Vagina (tissue), 2 donors: ENCODE measurements at regions not wholly inside any gene's neighbourhood (a gene's known extent, or its start where the extent isn't known, plus 50 kb on each side); places are given as distances from the start of the nearest gene placed in this dataset.

Source experiments
- DNase-seq, 2 donors: peaks; one replicate each; pipeline ENCODE4 v3.0.0-alpha.2; 2017; ENCODE audit errors: extremely low spot score in 2 of 2
- H3K27ac ChIP-seq: fragments of 200-600 bp; sonication (generic); one replicate; pipeline ENCODE4 v1.5.1; 2019
- H3K27me3 ChIP-seq: fragments of 200-600 bp; sonication (generic); one replicate; pipeline ENCODE4 v1.5.1; 2019
- H3K36me3 ChIP-seq, 2 donors: fragments of 200-600 bp; sonication (generic); one replicate each; pipeline ENCODE4 v1.5.1; 2017 to 2019
- H3K4me1 ChIP-seq: fragments of 200-600 bp; sonication (generic); one replicate; pipeline ENCODE4 v1.5.1; 2019
- H3K4me3 ChIP-seq, 2 donors: fragments of 200-600 bp; sonication (generic); 1 replicate in 1 of 2; 2 replicates in 1 of 2; pipeline ENCODE4 v1.5.1; 2016 to 2019
- H3K9me3 ChIP-seq: fragments of 200-600 bp; sonication (generic); one replicate; pipeline ENCODE4 v1.5.1; 2019
- CTCF ChIP-seq, 3 experiments: fragments of 450-650 bp in 2 of 3; fragments of 200-600 bp in 1 of 3; sonication (generic) in 1 of 3; IDR thresholded peaks; one replicate each; pipeline ENCODE4 v1.5.1; 2017 to 2019; ENCODE audit warnings: antibody characterized with exemption in 3 of 3, mild to moderate bottlenecking in 2 of 3, moderate library complexity in 2 of 3
- POLR2A ChIP-seq, 2 donors: fragments of 450-650 bp; IDR thresholded peaks; one replicate each; pipeline ENCODE4 v1.6.1; 2017; ENCODE audit warnings: antibody characterized with exemption in 2 of 2, mild to moderate bottlenecking in 2 of 2, moderate library complexity in 2 of 2
- POLR2AphosphoS5 ChIP-seq, 2 donors: sonication (generic); formaldehyde crosslinking; IDR thresholded peaks; one replicate each; pipeline ENCODE4 v1.9.0; 2017; ENCODE audit warnings: antibody characterized with exemption in 2 of 2, mild to moderate bottlenecking in 2 of 2, low read depth in 1 of 2; ENCODE audit not compliant: insufficient read depth in 1 of 2
- intact Hi-C: fragments of 100-400 bp; cut with DNase I; formaldehyde crosslinking; loops from one replicate; pipeline ENCODE4 v1.15.1; 2023

DNA sequence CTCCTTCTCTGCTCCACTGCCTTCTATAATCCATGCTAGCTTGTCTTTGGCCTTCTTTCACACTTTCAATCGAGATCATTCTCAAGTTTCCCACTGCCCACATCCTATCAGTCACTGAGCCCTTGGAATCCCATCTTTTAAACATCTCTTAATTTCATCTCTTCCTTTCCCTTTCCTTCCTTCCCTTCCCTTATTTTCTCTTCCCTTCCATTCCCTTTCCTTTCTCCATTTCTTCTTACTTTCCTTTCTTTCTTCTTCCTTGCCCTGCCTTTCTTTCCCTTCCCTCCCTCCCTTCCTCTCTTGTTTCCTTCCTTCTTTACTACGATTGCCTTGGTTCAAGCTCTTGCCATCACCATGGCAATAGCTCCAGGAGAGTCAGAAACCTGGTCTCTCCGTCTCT, 183.8 kb downstream of the EMP1 start:
- H3K9me3 ChIP-seq, result no peaks in the 10 kb centered on the region
- intact Hi-C loops, result no loop called here
- TF ChIP-seq CTCF (IDR thresholded peaks at IDR 0.05), result no peak
- TF ChIP-seq POLR2A (IDR thresholded peaks at IDR 0.05), result no peak
- TF ChIP-seq POLR2AphosphoS5 (IDR thresholded peaks at IDR 0.05; ENCODE audit: insufficient read depth in 1 of 2, low read depth in 1 of 2), result no peak
- no peak overlapping the region for H3K4me3 ChIP-seq
- H3K27ac ChIP-seq, result no peak overlapping the region
- no peaks in the 10 kb centered on the region for H3K4me1 ChIP-seq
- H3K36me3 ChIP-seq, result no peaks in the 10 kb centered on the region
- no peak for DNase-seq
- H3K27me3 ChIP-seq, result no peaks in the 10 kb centered on the region

DNA sequence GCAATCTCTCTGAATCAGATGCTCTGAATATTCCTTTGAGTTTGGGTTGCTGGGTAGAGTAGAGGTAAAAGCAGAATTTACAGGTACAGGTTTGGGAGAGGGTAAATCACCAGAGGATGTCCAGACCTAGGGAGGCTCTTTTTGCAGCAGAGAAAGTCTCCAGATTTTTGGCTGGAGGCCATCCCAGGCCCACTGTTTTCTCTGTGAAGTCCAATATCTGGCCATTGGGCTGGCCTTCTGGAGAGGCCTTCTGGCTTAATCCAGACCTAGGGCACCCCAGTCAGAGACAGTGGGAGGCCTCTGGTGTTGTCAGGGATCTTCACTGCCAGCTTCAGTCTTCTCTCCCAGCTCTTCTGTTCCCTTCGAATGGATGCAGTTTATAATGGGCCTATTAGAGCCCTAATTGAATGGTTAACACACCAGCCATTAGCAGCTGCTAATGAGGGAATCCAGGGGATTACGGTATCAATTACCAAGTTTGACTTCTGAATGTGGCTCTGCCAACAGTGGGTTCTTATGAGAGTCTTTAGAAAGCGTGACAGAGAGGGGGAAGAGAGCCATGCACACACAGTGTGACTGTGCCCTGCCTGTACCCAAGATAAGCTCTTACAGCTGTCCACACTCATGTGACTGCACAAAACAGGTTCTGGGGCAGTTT, 183.1 kb downstream of the EMP1 start:
- Histone ChIP-seq H3K9me3 (no peaks in the 10 kb centered on the region), H3K4me1 (no peaks in the 10 kb centered on the region), H3K27ac (no peak overlapping the region), H3K4me3 (no peak overlapping the region), H3K36me3 (no peaks in the 10 kb centered on the region), H3K27me3 (no peaks in the 10 kb centered on the region)
- TF ChIP-seq POLR2AphosphoS5 (IDR thresholded peaks at IDR 0.05; ENCODE audit: insufficient read depth in 1 of 2, low read depth in 1 of 2) (no peak), POLR2A (IDR thresholded peaks at IDR 0.05) (no peak), CTCF (IDR thresholded peaks at IDR 0.05) (no peak)
- DNase-seq, result peak in 1 of 2 donors; percentile 43
- intact Hi-C loops, result no loop called here

DNA sequence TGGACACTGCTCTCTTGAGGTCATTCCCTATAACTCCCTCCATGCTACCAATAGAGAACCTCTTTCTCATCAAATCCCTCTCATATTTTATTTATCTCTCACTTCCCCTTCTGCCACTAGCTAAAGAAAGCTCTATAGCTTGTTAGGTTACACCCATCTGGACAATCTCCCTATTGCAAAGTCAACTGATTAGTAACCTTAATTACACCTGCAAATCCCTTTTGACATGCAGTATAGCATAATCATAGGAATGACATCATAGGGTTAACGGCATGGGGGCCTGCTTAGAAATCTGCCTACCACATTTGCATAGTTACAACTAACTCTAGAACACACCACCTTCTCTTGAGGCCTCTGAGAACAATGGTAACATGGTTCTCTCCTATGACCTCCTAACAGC, 181.2 kb downstream of the EMP1 start:
- intact Hi-C loops, result no loop called here

DNA sequence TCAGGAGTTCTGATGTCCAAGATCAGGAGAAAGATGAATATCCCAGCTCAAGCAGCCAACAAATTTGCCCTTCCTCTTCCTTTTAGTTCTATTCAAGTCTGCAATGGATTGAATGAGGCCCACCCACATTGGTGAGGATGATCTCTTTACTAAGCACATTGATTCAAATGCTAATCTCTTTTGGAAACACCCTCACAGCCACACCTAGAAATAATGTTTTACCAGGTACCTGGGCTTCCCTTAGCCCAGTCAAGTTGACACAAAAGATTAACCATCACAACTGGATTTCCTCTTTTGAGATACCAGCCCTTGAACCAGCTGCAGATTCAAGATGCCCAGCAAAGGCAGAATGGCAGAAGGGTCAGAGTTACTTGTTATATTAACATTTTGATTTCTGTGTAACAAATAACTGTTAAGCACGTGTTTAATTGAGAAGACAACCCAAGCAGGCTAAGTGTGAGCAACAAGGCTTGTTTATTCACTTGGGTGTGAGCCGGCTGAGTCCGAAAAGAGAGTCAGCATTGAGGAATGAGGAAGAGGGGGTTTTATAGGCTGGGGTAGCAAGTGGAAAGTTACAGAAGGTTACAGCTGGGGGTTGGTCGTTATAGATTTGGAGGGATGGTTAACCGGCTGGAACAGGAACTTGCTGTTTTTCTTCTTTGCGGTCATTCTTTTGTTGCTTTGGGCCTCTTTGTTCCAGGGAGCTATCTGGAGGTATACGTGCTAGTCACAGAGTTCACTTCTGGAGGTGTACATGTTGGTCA, 180.3 kb downstream of the EMP1 start:
- Histone ChIP-seq H3K36me3 (no peaks in the 10 kb centered on the region), H3K27me3 (no peaks in the 10 kb centered on the region), H3K4me3 (no peak overlapping the region), H3K4me1 (no peaks in the 10 kb centered on the region), H3K9me3 (no peaks in the 10 kb centered on the region), H3K27ac (no peak overlapping the region)
- TF ChIP-seq POLR2AphosphoS5 (IDR thresholded peaks at IDR 0.05; ENCODE audit: insufficient read depth in 1 of 2, low read depth in 1 of 2) (no peak), CTCF (IDR thresholded peaks at IDR 0.05) (no peak), POLR2A (IDR thresholded peaks at IDR 0.05) (no peak)
- DNase-seq, result no peak
- intact Hi-C loops, result no loop called here

More for the DNA sequence above, 181.2 kb downstream of the EMP1 start:
- H3K27me3 ChIP-seq, result no peaks in the 10 kb centered on the region
- no peaks in the 10 kb centered on the region for H3K9me3 ChIP-seq
- H3K36me3 ChIP-seq, result no peaks in the 10 kb centered on the region
- no peak overlapping the region for H3K27ac ChIP-seq
- TF ChIP-seq POLR2A (IDR thresholded peaks at IDR 0.05), result no peak
- TF ChIP-seq CTCF (IDR thresholded peaks at IDR 0.05), result no peak
- TF ChIP-seq POLR2AphosphoS5 (IDR thresholded peaks at IDR 0.05; ENCODE audit: insufficient read depth in 1 of 2, low read depth in 1 of 2), result no peak
- no peak overlapping the region for H3K4me3 ChIP-seq
- no peak for DNase-seq
- no peaks in the 10 kb centered on the region for H3K4me1 ChIP-seq
